Naive B cell (primary cell): ENCODE measurements at regions not wholly inside any gene's neighbourhood (a gene's known extent, or its start where the extent isn't known, plus 50 kb on each side); places are given as distances from the start of the nearest gene placed in this dataset.

Experiments
- ATAC-seq, 2 donors: fragments of 150-1000 bp; cut with Tn5 transposase; 2 replicates each; pipeline ENCODE4 v1.10.0; 2021; ENCODE audit warnings: low read depth in 2 of 2, mild to moderate bottlenecking in 2 of 2, moderate library complexity in 2 of 2
- DNase-seq: peaks from one replicate; pipeline ENCODE4 v3.0.0; 2022
- H3K27ac Mint-ChIP-seq, 6 donors: one replicate each; pipeline ENCODE4 v1.8.0; 2020 to 2022; ENCODE audit warnings: mild to moderate bottlenecking in 6 of 6, mixed read lengths in 6 of 6, moderate library complexity in 5 of 6, inconsistent platforms in 2 of 6
- H3K27me3 Mint-ChIP-seq, 3 donors: one replicate each; pipeline ENCODE4 v1.8.0; 2021 to 2022; ENCODE audit warnings: mixed read lengths in 3 of 3, mild to moderate bottlenecking in 1 of 3
- H3K36me3 Mint-ChIP-seq, 2 donors: one replicate each; pipeline ENCODE4 v1.8.0; 2020 to 2022; ENCODE audit warnings: mixed read lengths in 2 of 2, inconsistent platforms in 1 of 2, mild to moderate bottlenecking in 1 of 2
- H3K4me1 Mint-ChIP-seq, 3 donors: one replicate each; pipeline ENCODE4 v1.8.0; 2020 to 2022; ENCODE audit warnings: mixed read lengths in 3 of 3, inconsistent platforms in 1 of 3, mild to moderate bottlenecking in 1 of 3, moderate library complexity in 1 of 3
- H3K4me3 Mint-ChIP-seq, 8 donors: one replicate each; pipeline ENCODE4 v1.8.0; 2020 to 2022; ENCODE audit warnings: mild to moderate bottlenecking in 8 of 8, mixed read lengths in 8 of 8, moderate library complexity in 8 of 8, inconsistent platforms in 2 of 8
- H3K9me3 Mint-ChIP-seq, 7 donors: one replicate each; pipeline ENCODE4 v1.8.0; 2020 to 2022; ENCODE audit warnings: mixed read lengths in 7 of 7, mild to moderate bottlenecking in 5 of 7, inconsistent platforms in 2 of 7, moderate library complexity in 1 of 7

- peaks cover 0 to 5% (median 0%) of the 10 kb centered on the region in 3 donors for H3K27me3 Mint-ChIP-seq
- DNase-seq (no peak), ATAC-seq (no peak)
- H3K4me3 Mint-ChIP-seq: no peak overlapping the region
- H3K27ac Mint-ChIP-seq: no peak overlapping the region
- no peaks in the 10 kb centered on the region for H3K36me3 Mint-ChIP-seq
- H3K9me3 Mint-ChIP-seq: peaks cover 0 to 4% (median 0%) of the 10 kb centered on the region in 7 donors
- H3K4me1 Mint-ChIP-seq: no peaks in the 10 kb centered on the region
Observed at GRCh38 chr9:86756576-86757381, 190.5 kb downstream of the GAS1 start.

GRCh38 chr9:86755561-86755941 lies 191.8 kb downstream of the GAS1 start:
- Mint-ChIP-seq H3K4me3 (no peak overlapping the region), H3K9me3 (peaks cover 0 to 7% (median 0%) of the 10 kb centered on the region in 7 donors), H3K36me3 (no peaks in the 10 kb centered on the region), H3K27me3 (peaks cover 0 to 5% (median 0%) of the 10 kb centered on the region in 3 donors), H3K4me1 (no peaks in the 10 kb centered on the region), H3K27ac (no peak overlapping the region)
- DNase-seq (no peak), ATAC-seq (no peak)

GRCh38 chr9:86754581-86755560 lies 192.4 kb downstream of the GAS1 start:
- H3K4me1 Mint-ChIP-seq: no peaks in the 10 kb centered on the region
- no peak overlapping the region for H3K27ac Mint-ChIP-seq
- peaks cover 0 to 4% (median 0%) of the 10 kb centered on the region in 7 donors for H3K9me3 Mint-ChIP-seq
- H3K27me3 Mint-ChIP-seq: peaks cover 0 to 5% (median 0%) of the 10 kb centered on the region in 3 donors
- ATAC-seq (no peak), DNase-seq (no peak)
- no peaks in the 10 kb centered on the region for H3K36me3 Mint-ChIP-seq
- no peak overlapping the region for H3K4me3 Mint-ChIP-seq

GRCh38 chr9:86753836-86754235 lies 193.5 kb downstream of the GAS1 start:
- no peak for ATAC-seq
- H3K36me3 Mint-ChIP-seq: no peaks in the 10 kb centered on the region
- H3K27ac Mint-ChIP-seq: no peak overlapping the region

GRCh38 chr9:86752733-86753132 lies 194.6 kb downstream of the GAS1 start:
- Mint-ChIP-seq H3K27ac (no peak overlapping the region), H3K4me1 (no peaks in the 10 kb centered on the region), H3K27me3 (peaks cover 0 to 5% (median 0%) of the 10 kb centered on the region in 3 donors), H3K4me3 (no peak overlapping the region), H3K36me3 (no peaks in the 10 kb centered on the region), H3K9me3 (peaks cover 0 to 3% (median 0%) of the 10 kb centered on the region in 7 donors)
- ATAC-seq (no peak), DNase-seq (no peak)

More at GRCh38 chr9:86753836-86754235, 193.5 kb downstream of the GAS1 start:
- no peaks in the 10 kb centered on the region for H3K4me1 Mint-ChIP-seq
- no peak overlapping the region for H3K4me3 Mint-ChIP-seq
- peaks cover 0 to 5% (median 0%) of the 10 kb centered on the region in 3 donors for H3K27me3 Mint-ChIP-seq
- no peak for DNase-seq
- peaks cover 0 to 3% (median 0%) of the 10 kb centered on the region in 7 donors for H3K9me3 Mint-ChIP-seq

GRCh38 chr9:86751956-86752355 lies 195.3 kb downstream of the GAS1 start:
- Mint-ChIP-seq H3K27ac (peak overlapping the region in 1 of 6 donors; percentile 62), H3K4me3 (no peak overlapping the region), H3K9me3 (peaks cover 0 to 3% (median 0%) of the 10 kb centered on the region in 7 donors), H3K4me1 (no peaks in the 10 kb centered on the region), H3K27me3 (peaks cover 0 to 5% (median 0%) of the 10 kb centered on the region in 3 donors), H3K36me3 (no peaks in the 10 kb centered on the region)
- no peak for DNase-seq
- no peak for ATAC-seq

- Mint-ChIP-seq H3K36me3 (no peaks in the 10 kb centered on the region), H3K4me3 (no peak overlapping the region), H3K9me3 (peaks cover 0 to 3% (median 0%) of the 10 kb centered on the region in 7 donors), H3K27ac (no peak overlapping the region), H3K27me3 (peaks cover 0 to 5% (median 0%) of the 10 kb centered on the region in 3 donors), H3K4me1 (no peaks in the 10 kb centered on the region)
- ATAC-seq: no peak
- no peak for DNase-seq
Observed at GRCh38 chr9:86751207-86751606, 196.1 kb downstream of the GAS1 start.

- Mint-ChIP-seq H3K4me3 (no peak overlapping the region), H3K9me3 (peaks cover 0 to 3% (median 0%) of the 10 kb centered on the region in 7 donors), H3K27ac (no peak overlapping the region), H3K27me3 (peaks cover 0 to 5% (median 0%) of the 10 kb centered on the region in 3 donors), H3K4me1 (no peaks in the 10 kb centered on the region), H3K36me3 (no peaks in the 10 kb centered on the region)
- no peak for ATAC-seq
- no peak for DNase-seq
Observed at GRCh38 chr9:86749894-86750255, 197.4 kb downstream of the GAS1 start.

GRCh38 chr9:86749161-86749893 lies 198.0 kb downstream of the GAS1 start:
- Mint-ChIP-seq H3K27ac (no peak overlapping the region), H3K4me1 (no peaks in the 10 kb centered on the region)
- ATAC-seq: no peak

GRCh38 chr9:86747711-86748110 lies 199.6 kb downstream of the GAS1 start:
- Mint-ChIP-seq H3K36me3 (no peaks in the 10 kb centered on the region), H3K4me1 (no peaks in the 10 kb centered on the region), H3K27ac (no peak overlapping the region), H3K9me3 (peaks cover 0 to 10% (median 3%) of the 10 kb centered on the region in 7 donors), H3K27me3 (no peaks in the 10 kb centered on the region), H3K4me3 (no peak overlapping the region)
- DNase-seq: no peak
- ATAC-seq: no peak

More at GRCh38 chr9:86749161-86749893, 198.0 kb downstream of the GAS1 start:
- Mint-ChIP-seq H3K4me3 (no peak overlapping the region), H3K36me3 (no peaks in the 10 kb centered on the region), H3K9me3 (peaks cover 0 to 3% (median 0%) of the 10 kb centered on the region in 7 donors), H3K27me3 (peaks cover 0 to 5% (median 0%) of the 10 kb centered on the region in 3 donors)
- no peak for DNase-seq

- Mint-ChIP-seq H3K27ac (no peak overlapping the region), H3K4me3 (no peak overlapping the region), H3K36me3 (no peaks in the 10 kb centered on the region), H3K4me1 (no peaks in the 10 kb centered on the region), H3K27me3 (peaks cover 0 to 6% (median 0%) of the 10 kb centered on the region in 3 donors), H3K9me3 (peaks cover 0 to 15% (median 5%) of the 10 kb centered on the region in 7 donors)
- no peak for DNase-seq
- no peak for ATAC-seq
Observed at GRCh38 chr9:86741311-86742208, 205.7 kb downstream of the GAS1 start.

- H3K4me1 Mint-ChIP-seq: no peaks in the 10 kb centered on the region
Observed at GRCh38 chr9:86735772-86736458, 211.4 kb downstream of the GAS1 start.

More at GRCh38 chr9:86735772-86736458, 211.4 kb downstream of the GAS1 start:
- Mint-ChIP-seq H3K36me3 (no peaks in the 10 kb centered on the region), H3K27ac (no peak overlapping the region), H3K4me3 (no peak overlapping the region), H3K9me3 (peaks cover 0 to 16% (median 0%) of the 10 kb centered on the region in 7 donors), H3K27me3 (peaks cover 0 to 6% (median 0%) of the 10 kb centered on the region in 3 donors)
- ATAC-seq (no peak), DNase-seq (no peak)
